ENCODE measurements at regions not wholly inside any gene's neighbourhood (a gene's known extent, or its start where the extent isn't known, plus 50 kb on each side); places are given as distances from the start of the nearest gene placed in this dataset.

GRCh38 chr12:63410197-63410596 is 258.1 kb downstream of the DPY19L2 start (continued):
- TF ChIP-seq AKNA (CRISPR knock-in tag; IDR thresholded peaks at IDR 0.05; ENCODE audit: borderline replicate concordance) (no peak), ZMYM2 (CRISPR knock-in tag; IDR thresholded peaks at IDR 0.05) (no peak), ZNF501 (CRISPR knock-in tag; IDR thresholded peaks at IDR 0.05) (no peak), CENPX (CRISPR knock-in tag; IDR thresholded peaks at IDR 0.05) (no peak), ZNF234 (CRISPR knock-in tag; conservative IDR thresholded peaks at IDR 0.05) (no peak), ZNF343 (CRISPR knock-in tag; IDR thresholded peaks at IDR 0.05) (no peak), ZFP62 (CRISPR knock-in tag; IDR thresholded peaks at IDR 0.05) (no peak)

- in situ Hi-C loops (cut with HindIII; ENCODE audit: extremely low pct_ligation_motif_present, low pct_unique_long_range_greater_than_20kb): no loop called here
- CTCF ChIA-PET (ENCODE audit: low intra/inter-chr PET ratio, low total read pairs): no interaction called here
- H3K9me3 ChIP-seq (ENCODE audit: low read length): no peaks in the 10 kb centered on the region
- H3K4me1 ChIP-seq (ENCODE audit: insufficient read depth, low read length): no peaks in the 10 kb centered on the region
- no peaks in the 10 kb centered on the region for H3K36me3 ChIP-seq (replicated peaks in 1 of 2; ENCODE audit: control insufficient read depth in 1 of 2, insufficient read depth in 2 of 2, low read length in 2 of 2)
- no peaks in the 10 kb centered on the region for H3K27me3 ChIP-seq (ENCODE audit: control insufficient read depth in 1 of 2, insufficient read depth in 2 of 2, low read length in 2 of 2)
- H2AFZ ChIP-seq (ENCODE audit: low read length): no peak overlapping the region
- H3K4me2 ChIP-seq (ENCODE audit: low read depth, low read length): no peak overlapping the region
- no peak overlapping the region for H3K27ac ChIP-seq (ENCODE audit: extremely low read length, insufficient read depth, low read length)
- H3K9ac ChIP-seq (ENCODE audit: insufficient read depth, low read depth, low read length): no peak overlapping the region
- BruUV-seq (replicated peaks): no TSS peak
- no peak for ATAC-seq
- intact Hi-C loops (cut with micrococcal nuclease; ENCODE audit: unreplicated experiment): no loop called here
- POLR2A ChIA-PET: no interaction called here
- no peak for DNase-seq (ENCODE audit: low spot score)
- WGBS (ENCODE audit: low lambda C conversion rate): 7% methylated on average over 2 of the region's 2 CpGs
- no peak for FAIRE-seq
- TF ChIP-seq ZMYM2 (CRISPR knock-in tag; IDR thresholded peaks at IDR 0.05) (no peak), ZNF296 (CRISPR knock-in tag; conservative IDR thresholded peaks at IDR 0.05) (no peak), RAD21 (CRISPR knock-in tag; IDR thresholded peaks at IDR 0.05) (no peak), THYN1 (CRISPR knock-in tag; IDR thresholded peaks at IDR 0.05; ENCODE audit: borderline replicate concordance, low read depth) (no peak), ZNF205 (CRISPR knock-in tag; IDR thresholded peaks at IDR 0.05) (no peak), ZNF772 (CRISPR knock-in tag; IDR thresholded peaks at IDR 0.05) (no peak), ZSCAN5A (CRISPR knock-in tag; IDR thresholded peaks at IDR 0.05; ENCODE audit: borderline replicate concordance) (no peak), ZNF546 (CRISPR knock-in tag; conservative IDR thresholded peaks at IDR 0.05) (no peak), RBM39 (IDR thresholded peaks at IDR 0.05; ENCODE audit: low read depth, low read length, poor library complexity, severe bottlenecking) (no peak), PLRG1 (conservative IDR thresholded peaks at IDR 0.05) (no peak), RBM22 (optimal IDR thresholded peaks at IDR 0.05; ENCODE audit: low read length) (no peak), NR2F6 (IDR thresholded peaks at IDR 0.05) (no peak), NR2F6 (CRISPR knock-in tag; IDR thresholded peaks at IDR 0.05) (no peak)
- H3K4me3 ChIP-seq (replicated peaks in 1 of 3; ENCODE audit: insufficient read depth in 1 of 3, low read depth in 2 of 3, low read length in 3 of 3): no peak overlapping the region
- no peaks in the 10 kb centered on the region for H4K20me1 ChIP-seq (ENCODE audit: insufficient read depth, low read length)
- H3K79me2 ChIP-seq (ENCODE audit: insufficient read depth, low read length): no peaks in the 10 kb centered on the region
Measured at GRCh38 chr12:63406781-63407180, 255.8 kb upstream of the AVPR1A start.

Measured in HepG2 (cell line).